Calu3 (cell line): ENCODE measurements at regions not wholly inside any gene's neighbourhood (a gene's known extent, or its start where the extent isn't known, plus 50 kb on each side); places are given as distances from the start of the nearest gene placed in this dataset.

Experiments
- BruUV-seq: library from RNA; stranded (reverse); fragments of 400-500 nt; replicated peaks from 2 replicates; lab custom pipeline; 2021; lab: Mats Ljungman, UMichigan
- CTCF ChIA-PET: fragments of 300-600 bp; sonication (Branson Sonifier 250); formaldehyde crosslinking; loops from one replicate; lab custom pipeline; 2022; ENCODE audit warnings: antibody characterized with exemption; lab: Charles Lee
- DNase-seq: peaks from one replicate; pipeline ENCODE4 v3.0.0; 2022
- H3K27ac Mint-ChIP-seq: one replicate; pipeline ENCODE4 v1.8.0; 2022; ENCODE audit warnings: mixed read lengths; ENCODE audit not compliant: unreplicated experiment
- H3K27me3 Mint-ChIP-seq: one replicate; pipeline ENCODE4 v1.8.0; 2022; ENCODE audit warnings: mixed read lengths; ENCODE audit not compliant: unreplicated experiment
- H3K36me3 Mint-ChIP-seq: one replicate; pipeline ENCODE4 v1.8.0; 2022; ENCODE audit warnings: mild to moderate bottlenecking, moderate library complexity, mixed read lengths; ENCODE audit not compliant: insufficient read depth, unreplicated experiment
- H3K4me1 Mint-ChIP-seq: one replicate; pipeline ENCODE4 v1.8.0; 2022; ENCODE audit warnings: mild to moderate bottlenecking, low read depth, mixed read lengths; ENCODE audit not compliant: unreplicated experiment
- H3K4me3 Mint-ChIP-seq: one replicate; pipeline ENCODE4 v1.8.0; 2022; ENCODE audit warnings: mild to moderate bottlenecking, low read depth, moderate library complexity, mixed read lengths; ENCODE audit not compliant: unreplicated experiment
- H3K9me3 Mint-ChIP-seq: one replicate; pipeline ENCODE4 v1.8.0; 2022; ENCODE audit warnings: low read depth, mixed read lengths; ENCODE audit not compliant: unreplicated experiment
- CTCF ChIP-seq: fragments of 200-600 bp; IDR thresholded peaks from one replicate; pipeline ENCODE4 v1.8.0; 2022; ENCODE audit warnings: antibody characterized with exemption; ENCODE audit not compliant: unreplicated experiment
- intact Hi-C: fragments of 100-400 bp; cut with micrococcal nuclease; formaldehyde crosslinking; loops from one replicate; pipeline ENCODE4 v1.10.0; 2022; ENCODE audit not compliant: unreplicated experiment

DNA sequence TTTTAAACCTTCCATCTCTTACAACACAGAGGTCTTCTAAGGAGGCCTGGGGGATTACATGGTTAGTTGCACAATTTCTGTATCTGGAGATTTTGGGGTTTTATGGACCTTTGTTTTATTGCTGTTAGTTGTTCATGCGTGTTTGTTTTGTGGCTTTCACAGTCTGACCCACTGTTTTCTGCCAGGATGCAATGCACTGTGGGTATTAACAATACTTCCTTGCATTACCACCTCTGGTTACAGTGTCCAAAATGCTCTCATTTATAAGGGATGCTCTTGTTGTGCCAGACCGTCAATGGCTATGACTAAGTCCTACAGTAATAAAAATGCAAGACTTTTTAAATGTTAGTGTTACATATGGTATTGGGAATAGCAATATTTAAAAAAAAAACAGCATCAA lies 730.2 kb downstream of the KCTD8 start:
- no peak overlapping the region for H3K4me3 Mint-ChIP-seq
- no peak overlapping the region for H3K27ac Mint-ChIP-seq
- no peaks in the 10 kb centered on the region for H3K27me3 Mint-ChIP-seq
- TF ChIP-seq CTCF: no peak
- H3K4me1 Mint-ChIP-seq: no peaks in the 10 kb centered on the region
- CTCF ChIA-PET: no interaction called here
- intact Hi-C loops: no loop called here
- H3K36me3 Mint-ChIP-seq: no peaks in the 10 kb centered on the region
- DNase-seq: no peak
- no peaks in the 10 kb centered on the region for H3K9me3 Mint-ChIP-seq
- BruUV-seq: no TSS peak

DNA sequence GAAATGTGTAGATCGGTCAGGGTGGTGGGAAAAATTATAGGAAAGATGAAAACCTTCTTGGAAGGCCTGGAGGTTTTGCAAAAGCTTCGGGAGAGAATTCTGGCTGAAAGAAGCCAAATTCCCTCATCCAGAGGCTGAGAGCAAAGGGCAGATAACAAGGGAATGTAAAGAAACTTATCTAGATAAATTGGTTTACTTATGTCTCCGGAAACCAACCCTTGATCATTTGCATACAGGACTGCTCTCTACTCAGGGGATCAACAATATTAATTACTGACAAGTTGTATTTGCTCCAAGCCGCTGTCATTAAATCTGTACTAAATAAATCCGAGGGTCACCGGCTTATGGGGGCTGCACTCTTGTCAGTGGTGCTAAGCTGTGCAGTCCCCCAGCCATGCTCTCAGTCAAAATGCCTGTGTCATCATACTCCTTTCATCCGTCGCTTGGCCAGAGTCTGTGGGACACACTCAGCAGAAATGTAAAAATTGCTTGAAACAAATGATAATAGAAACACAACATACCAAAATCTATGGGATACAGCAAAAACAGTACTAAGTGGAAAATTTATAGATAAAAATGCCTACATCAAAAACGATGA lies 715.7 kb downstream of the KCTD8 start:
- no peak for DNase-seq
- CTCF ChIA-PET: no interaction called here
- no peak overlapping the region for H3K27ac Mint-ChIP-seq
- H3K9me3 Mint-ChIP-seq: peaks cover 17% of the 10 kb centered on the region
- no peak for TF ChIP-seq CTCF
- no peaks in the 10 kb centered on the region for H3K27me3 Mint-ChIP-seq
- intact Hi-C loops: no loop called here
- H3K4me1 Mint-ChIP-seq: no peaks in the 10 kb centered on the region
- H3K36me3 Mint-ChIP-seq: no peaks in the 10 kb centered on the region
- H3K4me3 Mint-ChIP-seq: no peak overlapping the region
- no TSS peak for BruUV-seq

DNA sequence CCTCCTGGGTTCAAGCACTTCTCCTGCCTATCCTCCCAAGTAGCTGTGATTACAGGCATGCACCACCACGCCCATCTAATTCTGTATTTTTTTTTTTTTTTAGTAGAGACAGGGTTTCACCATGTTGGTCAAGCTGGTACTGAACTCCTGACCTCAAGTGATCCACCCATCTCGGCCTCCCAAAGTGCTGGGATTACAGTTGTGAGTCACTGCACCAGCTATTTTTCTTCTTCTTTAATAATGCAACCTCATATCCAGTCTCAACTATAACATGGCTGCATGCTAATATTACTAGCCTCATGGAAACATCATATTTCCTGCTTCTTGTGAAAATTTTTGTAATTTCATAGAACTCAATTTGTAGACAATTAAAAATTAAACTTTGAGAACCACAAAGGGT lies 706.5 kb downstream of the KCTD8 start:
- Mint-ChIP-seq H3K27me3 (no peaks in the 10 kb centered on the region), H3K36me3 (no peaks in the 10 kb centered on the region), H3K27ac (no peak overlapping the region), H3K4me1 (no peaks in the 10 kb centered on the region), H3K4me3 (no peak overlapping the region), H3K9me3 (peaks cover 11% of the 10 kb centered on the region)
- no peak for TF ChIP-seq CTCF
- no peak for DNase-seq
- BruUV-seq: no TSS peak
- intact Hi-C loops: no loop called here
- CTCF ChIA-PET: no interaction called here

DNA sequence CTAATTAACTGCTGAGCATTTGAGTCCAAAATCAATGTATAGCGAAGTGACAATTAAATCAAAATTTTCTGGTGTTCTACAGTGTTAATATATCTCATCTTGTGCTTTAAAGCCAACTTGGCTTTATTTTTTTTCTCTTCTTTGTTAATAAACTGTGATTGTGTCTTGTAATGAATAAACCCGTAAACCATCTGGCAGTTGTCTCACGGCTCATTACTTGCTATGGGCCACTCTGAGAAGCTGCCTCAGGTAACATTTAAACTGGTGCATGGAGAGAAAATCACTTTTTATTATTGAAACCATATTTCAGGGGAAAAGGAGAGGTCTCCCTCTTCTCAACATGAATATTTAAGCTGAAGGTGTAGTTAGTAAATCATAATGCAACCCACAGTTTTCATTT lies 694.0 kb downstream of the KCTD8 start:
- TF ChIP-seq CTCF: no peak
- CTCF ChIA-PET: no interaction called here
- no peak overlapping the region for H3K27ac Mint-ChIP-seq
- H3K36me3 Mint-ChIP-seq: no peaks in the 10 kb centered on the region
- no peak overlapping the region for H3K4me3 Mint-ChIP-seq
- no peaks in the 10 kb centered on the region for H3K4me1 Mint-ChIP-seq
- no peaks in the 10 kb centered on the region for H3K27me3 Mint-ChIP-seq
- no TSS peak for BruUV-seq
- peaks cover 14% of the 10 kb centered on the region for H3K9me3 Mint-ChIP-seq
- DNase-seq: no peak
- intact Hi-C loops: no loop called here
